Neuronal stem cell (in vitro differentiated cells): ENCODE measurements at regions not wholly inside any gene's neighbourhood (a gene's known extent, or its start where the extent isn't known, plus 50 kb on each side); places are given as distances from the start of the nearest gene placed in this dataset.

Source experiments
- DNase-seq: peaks from one replicate; pipeline ENCODE4 v3.0.0-alpha.2; 2013; ENCODE audit warnings: low spot score
- H2AFZ ChIP-seq: one replicate; pipeline ENCODE4 v1.6.1; 2013; ENCODE audit warnings: mild to moderate bottlenecking, low read length, inconsistent platforms
- H2AK5ac ChIP-seq: 2 replicates; pipeline ENCODE4 v1.6.1; 2013; ENCODE audit warnings: low read depth, mild to moderate bottlenecking, inconsistent platforms, low read length, moderate library complexity, mixed read lengths
- H2BK120ac ChIP-seq: 2 replicates; pipeline ENCODE4 v1.6.1; 2013; ENCODE audit warnings: low read depth, mild to moderate bottlenecking, inconsistent platforms, low read length, moderate library complexity, mixed read lengths
- H2BK12ac ChIP-seq: one replicate; pipeline ENCODE4 v1.6.1; 2013; ENCODE audit warnings: low read length, inconsistent platforms
- H2BK15ac ChIP-seq: 2 replicates; pipeline ENCODE4 v1.6.1; 2013; ENCODE audit warnings: mild to moderate bottlenecking, low read length, inconsistent platforms, mixed read lengths
- H2BK5ac ChIP-seq: one replicate; pipeline ENCODE4 v1.6.1; 2013; ENCODE audit warnings: inconsistent platforms, mild to moderate bottlenecking, low read length, moderate library complexity
- H3K14ac ChIP-seq: one replicate; pipeline ENCODE4 v1.6.1; 2013; ENCODE audit warnings: low read length, inconsistent platforms
- H3K18ac ChIP-seq: 2 replicates; pipeline ENCODE4 v1.6.1; 2013; ENCODE audit warnings: low read length, inconsistent platforms
- H3K23ac ChIP-seq: 2 replicates; pipeline ENCODE4 v1.6.1; 2013; ENCODE audit warnings: low read depth, mild to moderate bottlenecking, mixed read lengths, low read length, inconsistent platforms; ENCODE audit not compliant: poor library complexity
- H3K27ac ChIP-seq: replicated peaks from 3 replicates; pipeline ENCODE4 v1.5.1; 2013; ENCODE audit warnings: low read length, inconsistent platforms
- H3K27me3 ChIP-seq, 3 experiments: 2 replicates each; pipeline ENCODE4 v1.6.1; 2013; ENCODE audit warnings: low read length in 3 of 3, mild to moderate bottlenecking in 2 of 3, inconsistent platforms in 1 of 3, low read depth in 1 of 3, mixed read lengths in 1 of 3, moderate library complexity in 1 of 3; ENCODE audit not compliant: control insufficient read depth in 3 of 3, insufficient read depth in 3 of 3
- H3K36me3 ChIP-seq, 2 donors: replicated peaks in 1 of 2; 2 replicates each; pipeline ENCODE4 v1.6.1; 2013; ENCODE audit warnings: low read length in 2 of 2; ENCODE audit not compliant: control insufficient read depth in 2 of 2, insufficient read depth in 2 of 2
- H3K4ac ChIP-seq: 2 replicates; pipeline ENCODE4 v1.6.1; 2013; ENCODE audit warnings: inconsistent platforms, mild to moderate bottlenecking, low read length, moderate library complexity
- H3K4me1 ChIP-seq, 2 donors: 1 replicate in 1 of 2; 2 replicates in 1 of 2; pipeline ENCODE4 v1.6.1; 2013; ENCODE audit warnings: low read length in 2 of 2, low read depth in 1 of 2; ENCODE audit not compliant: control insufficient read depth in 2 of 2, insufficient read depth in 1 of 2
- H3K4me2 ChIP-seq: one replicate; pipeline ENCODE4 v1.6.1; 2013; ENCODE audit warnings: mild to moderate bottlenecking, low read length, inconsistent platforms; ENCODE audit not compliant: insufficient read depth, poor library complexity, severe bottlenecking
- H3K4me3 ChIP-seq, 2 donors: 2 replicates each; pipeline ENCODE4 v1.5.1; 2013; ENCODE audit warnings: low read length in 2 of 2, mild to moderate bottlenecking in 2 of 2, inconsistent platforms in 1 of 2, moderate library complexity in 1 of 2
- H3K79me1 ChIP-seq: one replicate; pipeline ENCODE4 v1.6.1; 2013; ENCODE audit warnings: low read depth, mild to moderate bottlenecking, inconsistent platforms, low read length, moderate library complexity
- H3K9ac ChIP-seq: one replicate; pipeline ENCODE4 v1.6.1; 2013; ENCODE audit warnings: mild to moderate bottlenecking, low read depth, low read length, inconsistent platforms; ENCODE audit not compliant: poor library complexity
- H3K9me3 ChIP-seq, 2 donors: replicated peaks in 1 of 2; 2 replicates each; pipeline versions ENCODE3 to v1.6.1; 2013; ENCODE audit warnings: low read length in 2 of 2, mild to moderate bottlenecking in 2 of 2, inconsistent platforms in 1 of 2, low read depth in 1 of 2, mixed read lengths in 1 of 2, moderate library complexity in 1 of 2; ENCODE audit not compliant: control insufficient read depth in 2 of 2, insufficient read depth in 1 of 2
- H4K8ac ChIP-seq: one replicate; pipeline ENCODE4 v1.6.1; 2013; ENCODE audit warnings: low read depth, mild to moderate bottlenecking, inconsistent platforms, low read length, moderate library complexity
- H4K91ac ChIP-seq: one replicate; pipeline ENCODE4 v1.6.1; 2013; ENCODE audit warnings: low read length, low read depth, mild to moderate bottlenecking, inconsistent platforms; ENCODE audit not compliant: poor library complexity
- WGBS, 2 donors: extraction: QIAGEN DNeasy Blood & Tissue Kit; methylation state at CpG; one replicate each; pipeline ENCODE4 v1.1.7; 2013; ENCODE audit warnings: missing lambda C conversion rate in 2 of 2, mixed read lengths in 1 of 2; ENCODE audit not compliant: insufficient read length in 2 of 2, insufficient replicate concordance in 1 of 2; ENCODE audit errors: extremely low coverage in 2 of 2; 5-methylcytosine and 5-hydroxymethylcytosine counted together

- H2AFZ ChIP-seq = no peak overlapping the region
- no peak overlapping the region for H2BK120ac ChIP-seq
- H3K14ac ChIP-seq = no peak overlapping the region
- H3K4ac ChIP-seq = no peak overlapping the region
- no peaks in the 10 kb centered on the region for H3K9me3 ChIP-seq
- peaks cover 0 to 9% (median 2%) of the 10 kb centered on the region in 3 experiments for H3K27me3 ChIP-seq
- H2BK15ac ChIP-seq = no peak overlapping the region
- H2BK12ac ChIP-seq = no peak overlapping the region
- H4K8ac ChIP-seq = no peak overlapping the region
- no peak overlapping the region for H4K91ac ChIP-seq
- H3K4me2 ChIP-seq = no peak overlapping the region
- WGBS, 2 donors = no CpG with 5 or more reads among the region's 1 CpG
- H3K9ac ChIP-seq = no peak overlapping the region
- H3K4me3 ChIP-seq = no peak overlapping the region
- H3K27ac ChIP-seq = no peak overlapping the region
- H2AK5ac ChIP-seq = no peak overlapping the region
- no peaks in the 10 kb centered on the region for H3K79me1 ChIP-seq
- H3K36me3 ChIP-seq = no peaks in the 10 kb centered on the region
- no peak overlapping the region for H3K18ac ChIP-seq
- DNase-seq = no peak
- H2BK5ac ChIP-seq = no peak overlapping the region
- H3K4me1 ChIP-seq = peaks cover 0 to 13% of the 10 kb centered on the region in 2 donors
- no peak overlapping the region for H3K23ac ChIP-seq
Observed at GRCh38 chr15:69643971-69644370, 191.4 kb downstream of the RPLP1 start.

GRCh38 chr15:69644876-69645275 lies 192.3 kb downstream of the RPLP1 start:
- H3K4me3 ChIP-seq = no peak overlapping the region
- DNase-seq = no peak
- no peak overlapping the region for H4K91ac ChIP-seq
- no peak overlapping the region for H4K8ac ChIP-seq
- H3K9ac ChIP-seq = no peak overlapping the region
- H3K18ac ChIP-seq = no peak overlapping the region
- H3K4ac ChIP-seq = no peak overlapping the region
- H2BK120ac ChIP-seq = no peak overlapping the region
- H3K27me3 ChIP-seq = peaks cover 0 to 10% (median 3%) of the 10 kb centered on the region in 3 experiments
- H3K36me3 ChIP-seq = no peaks in the 10 kb centered on the region
- no peak overlapping the region for H2BK15ac ChIP-seq
- H3K27ac ChIP-seq = no peak overlapping the region
- H3K9me3 ChIP-seq = no peaks in the 10 kb centered on the region
- H2BK12ac ChIP-seq = no peak overlapping the region
- no peaks in the 10 kb centered on the region for H3K79me1 ChIP-seq
- no peak overlapping the region for H2AK5ac ChIP-seq
- H3K4me2 ChIP-seq = no peak overlapping the region
- H2AFZ ChIP-seq = no peak overlapping the region
- peaks cover 0 to 16% of the 10 kb centered on the region in 2 donors for H3K4me1 ChIP-seq
- H3K14ac ChIP-seq = no peak overlapping the region
- H2BK5ac ChIP-seq = no peak overlapping the region
- no peak overlapping the region for H3K23ac ChIP-seq
- no CpG with 5 or more reads among the region's 1 CpG for WGBS, 2 donors

DNA sequence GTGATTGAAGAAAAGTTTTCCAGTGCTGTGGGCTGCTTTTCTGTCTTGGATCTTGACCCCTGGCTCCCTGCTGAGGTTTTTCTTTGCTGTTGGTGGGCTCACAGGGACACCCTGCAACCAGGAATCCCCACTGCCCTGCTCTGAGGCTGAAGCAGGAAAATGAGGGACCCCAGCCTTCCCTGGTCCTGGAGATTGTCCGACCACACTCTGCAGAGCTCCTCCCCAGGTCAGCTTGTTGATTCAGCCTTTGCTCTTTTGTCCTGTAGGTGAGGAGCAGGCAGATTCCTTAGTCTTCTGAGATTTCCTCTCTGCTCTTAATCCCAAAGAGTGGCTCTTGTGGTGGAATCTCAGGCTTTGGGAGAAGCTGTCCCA lies 194.5 kb downstream of the RPLP1 start:
- Histone ChIP-seq H4K91ac (no peak overlapping the region), H3K23ac (no peak overlapping the region), H3K4ac (no peak overlapping the region), H3K14ac (no peak overlapping the region), H2AFZ (no peak overlapping the region), H3K36me3 (no peaks in the 10 kb centered on the region), H3K4me2 (no peak overlapping the region), H2BK120ac (no peak overlapping the region), H3K4me1 (peaks cover 0 to 16% of the 10 kb centered on the region in 2 donors), H2BK5ac (no peak overlapping the region), H2BK12ac (no peak overlapping the region), H3K9ac (no peak overlapping the region), H4K8ac (no peak overlapping the region), H2AK5ac (no peak overlapping the region), H3K27me3 (peaks cover 0 to 10% (median 3%) of the 10 kb centered on the region in 3 experiments), H3K27ac (no peak overlapping the region), H3K9me3 (no peaks in the 10 kb centered on the region), H3K79me1 (no peaks in the 10 kb centered on the region), H2BK15ac (no peak overlapping the region), H3K4me3 (no peak overlapping the region), H3K18ac (peak overlapping the region; percentile 9)
- no peak for DNase-seq
- WGBS, 2 donors = no CpG with 5 or more reads among the region's 1 CpG

DNA sequence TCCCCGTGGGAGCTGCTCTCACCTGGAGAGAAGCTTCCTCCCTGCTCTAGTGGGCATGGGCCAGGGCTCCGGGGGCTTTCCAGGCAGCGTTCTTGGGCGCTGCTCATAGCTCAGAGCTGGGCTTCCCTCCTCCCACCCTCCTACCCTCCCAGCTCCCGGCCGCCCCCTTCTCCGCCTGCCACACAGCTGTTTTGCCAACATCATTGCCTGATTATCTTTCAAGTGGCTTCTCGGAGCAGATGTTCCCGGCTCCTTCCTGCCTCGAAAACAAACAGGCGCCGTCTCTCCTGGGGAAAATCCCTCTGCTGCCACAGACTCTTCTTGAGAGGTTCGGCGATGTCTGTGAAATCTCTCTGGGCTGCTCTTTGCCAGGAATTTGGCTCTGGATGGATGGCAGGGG lies 195.6 kb downstream of the RPLP1 start:
- H3K4me1 ChIP-seq = peaks cover 0 to 16% of the 10 kb centered on the region in 2 donors
- H3K27ac ChIP-seq = no peak overlapping the region
- no peaks in the 10 kb centered on the region for H3K36me3 ChIP-seq
- no peaks in the 10 kb centered on the region for H3K79me1 ChIP-seq
- no peak overlapping the region for H3K14ac ChIP-seq
- H3K4me2 ChIP-seq = no peak overlapping the region
- DNase-seq = no peak
- peaks cover 0 to 10% (median 3%) of the 10 kb centered on the region in 3 experiments for H3K27me3 ChIP-seq
- H3K9me3 ChIP-seq = no peaks in the 10 kb centered on the region
- no CpG with 5 or more reads among the region's 14 CpGs for WGBS, 2 donors
- H3K4me3 ChIP-seq = no peak overlapping the region
- H3K18ac ChIP-seq = no peak overlapping the region
- H3K9ac ChIP-seq = no peak overlapping the region
- no peak overlapping the region for H3K23ac ChIP-seq
- H2AK5ac ChIP-seq = no peak overlapping the region
- H4K8ac ChIP-seq = no peak overlapping the region
- H2BK12ac ChIP-seq = no peak overlapping the region
- H4K91ac ChIP-seq = no peak overlapping the region
- no peak overlapping the region for H3K4ac ChIP-seq
- no peak overlapping the region for H2BK15ac ChIP-seq
- no peak overlapping the region for H2BK120ac ChIP-seq
- H2AFZ ChIP-seq = no peak overlapping the region
- H2BK5ac ChIP-seq = no peak overlapping the region
